PC-3 (cell line): ENCODE measurements at regions not wholly inside any gene's neighbourhood (a gene's known extent, or its start where the extent isn't known, plus 50 kb on each side); places are given as distances from the start of the nearest gene placed in this dataset.

Source experiments
- CTCF ChIP-seq: fragments of 300-600 bp; sonication (generic); conservative IDR thresholded peaks from 2 replicates; pipeline ENCODE4 v1.5.1; 2017; ENCODE audit warnings: antibody characterized with exemption, low read depth, mild to moderate bottlenecking, low read length
- EZH2 ChIP-seq: fragments of 300-600 bp; sonication (generic); IDR thresholded peaks from one replicate; pipeline ENCODE4 v1.6.1; 2017; ENCODE audit warnings: antibody characterized with exemption, mild to moderate bottlenecking, low read length; ENCODE audit not compliant: unreplicated experiment

- TF ChIP-seq CTCF, result no peak
- TF ChIP-seq EZH2, result no peak
Observed at GRCh38 chr3:124640635-124641306, 89.5 kb upstream of the UMPS start.
